Mesenchymal stem cell (in vitro differentiated cells and primary cell): ENCODE measurements at regions not wholly inside any gene's neighbourhood (a gene's known extent, or its start where the extent isn't known, plus 50 kb on each side); places are given as distances from the start of the nearest gene placed in this dataset.

Experiments used
- DNase-seq: peaks from one replicate; pipeline ENCODE4 v3.0.0-alpha.2; 2013
- H2AFZ ChIP-seq: one replicate; pipeline ENCODE4 v1.6.1; 2013; ENCODE audit warnings: low read depth, mild to moderate bottlenecking, control low read depth, inconsistent platforms, low read length, moderate library complexity
- H2AK5ac ChIP-seq: 2 replicates; pipeline ENCODE4 v1.6.1; 2013; ENCODE audit warnings: low read length, moderate library complexity, mild to moderate bottlenecking, inconsistent platforms; ENCODE audit not compliant: severe bottlenecking
- H2BK120ac ChIP-seq: one replicate; pipeline ENCODE4 v1.6.1; 2013; ENCODE audit warnings: low read depth, mild to moderate bottlenecking, inconsistent platforms, low read length, moderate library complexity
- H2BK12ac ChIP-seq, 2 experiments: one replicate each; pipeline ENCODE4 v1.6.1; 2013; ENCODE audit warnings: inconsistent platforms in 2 of 2, low read length in 2 of 2, mild to moderate bottlenecking in 2 of 2, moderate library complexity in 2 of 2, control low read depth in 1 of 2
- H2BK15ac ChIP-seq: one replicate; pipeline ENCODE4 v1.6.1; 2013; ENCODE audit warnings: mild to moderate bottlenecking, low read depth, inconsistent platforms; ENCODE audit not compliant: poor library complexity, severe bottlenecking
- H2BK5ac ChIP-seq: 2 replicates; pipeline ENCODE4 v1.6.1; 2013; ENCODE audit warnings: low read depth, mild to moderate bottlenecking, low read length, control low read depth, inconsistent platforms; ENCODE audit not compliant: poor library complexity, severe bottlenecking
- H3K14ac ChIP-seq, 2 experiments: one replicate each; pipeline ENCODE4 v1.6.1; 2013; ENCODE audit warnings: inconsistent platforms in 2 of 2, low read length in 2 of 2, control low read depth in 1 of 2, mild to moderate bottlenecking in 1 of 2, moderate library complexity in 1 of 2
- H3K18ac ChIP-seq, 2 experiments: one replicate each; pipeline ENCODE4 v1.6.1; 2013; ENCODE audit warnings: inconsistent platforms in 2 of 2, low read length in 2 of 2, control low read depth in 1 of 2, low read depth in 1 of 2, mild to moderate bottlenecking in 1 of 2
- H3K23ac ChIP-seq, 2 experiments: one replicate each; pipeline ENCODE4 v1.6.1; 2013; ENCODE audit warnings: inconsistent platforms in 2 of 2, low read length in 2 of 2, mild to moderate bottlenecking in 2 of 2, moderate library complexity in 2 of 2, control low read depth in 1 of 2
- H3K27ac ChIP-seq: 2 replicates; pipeline ENCODE4 v1.5.1; 2013; ENCODE audit warnings: mild to moderate bottlenecking, moderate library complexity, low read length, control low read depth, inconsistent platforms; ENCODE audit not compliant: poor library complexity, severe bottlenecking
- H3K27me3 ChIP-seq, 2 experiments: 2 replicates each; pipeline versions ENCODE4 v1.6.1 to v1.7.0; 2013; ENCODE audit warnings: low read length in 2 of 2, mild to moderate bottlenecking in 2 of 2, moderate library complexity in 2 of 2, control low read depth in 1 of 2, inconsistent platforms in 1 of 2; ENCODE audit not compliant: control insufficient read depth in 1 of 2, insufficient read depth in 1 of 2
- H3K36me3 ChIP-seq, 2 experiments: 2 replicates each; pipeline versions ENCODE4 v1.6.1 to v1.7.0; 2013; ENCODE audit warnings: low read length in 2 of 2, control low read depth in 1 of 2, inconsistent platforms in 1 of 2, low read depth in 1 of 2, mild to moderate bottlenecking in 1 of 2; ENCODE audit not compliant: insufficient read depth in 2 of 2, control insufficient read depth in 1 of 2
- H3K4ac ChIP-seq, 2 experiments: one replicate each; pipeline ENCODE4 v1.6.1; 2013; ENCODE audit warnings: inconsistent platforms in 2 of 2, low read length in 2 of 2, mild to moderate bottlenecking in 2 of 2, moderate library complexity in 2 of 2, control low read depth in 1 of 2, low read depth in 1 of 2
- H3K4me1 ChIP-seq: 2 replicates; pipeline ENCODE4 v1.6.1; 2013; ENCODE audit warnings: low read depth, low read length, control low read depth; ENCODE audit not compliant: control insufficient read depth, insufficient read depth
- H3K4me2 ChIP-seq: 2 replicates; pipeline ENCODE4 v1.6.1; 2013; ENCODE audit warnings: low read length, mild to moderate bottlenecking, inconsistent platforms; ENCODE audit not compliant: poor library complexity, severe bottlenecking
- H3K4me3 ChIP-seq, 2 experiments: 2 replicates each; pipeline versions ENCODE4 v1.5.1 to v1.7.0; 2013; ENCODE audit warnings: low read length in 2 of 2, mild to moderate bottlenecking in 2 of 2, control low read depth in 1 of 2, low read depth in 1 of 2; ENCODE audit not compliant: insufficient read depth in 1 of 2
- H3K79me1 ChIP-seq: replicated peaks from 2 replicates; pipeline ENCODE4 v1.6.1; 2013; ENCODE audit warnings: mild to moderate bottlenecking, control low read depth, low read length, inconsistent platforms; ENCODE audit not compliant: poor library complexity, severe bottlenecking
- H3K9ac ChIP-seq: 2 replicates; pipeline ENCODE4 v1.7.0; 2013; ENCODE audit warnings: mild to moderate bottlenecking, low read length, moderate library complexity
- H3K9me3 ChIP-seq: 2 replicates; pipeline ENCODE4 v1.7.0; 2013; ENCODE audit warnings: mild to moderate bottlenecking, low read length; ENCODE audit not compliant: control insufficient read depth
- H4K8ac ChIP-seq: one replicate; pipeline ENCODE4 v1.6.1; 2013; ENCODE audit warnings: inconsistent platforms, mild to moderate bottlenecking, low read length, moderate library complexity
- H4K91ac ChIP-seq: one replicate; pipeline ENCODE4 v1.6.1; 2013; ENCODE audit warnings: mild to moderate bottlenecking, low read length, inconsistent platforms
- WGBS: methylation state at CpG from one replicate; pipeline ENCODE4 v1.1.7; 2013; ENCODE audit warnings: mixed read lengths; 5-methylcytosine and 5-hydroxymethylcytosine counted together

- Histone ChIP-seq H4K91ac (no peak overlapping the region), H3K4ac (no peak overlapping the region), H2AK5ac (no peak overlapping the region), H3K4me2 (no peak overlapping the region), H3K14ac (no peak overlapping the region), H3K27ac (no peak overlapping the region), H3K18ac (no peak overlapping the region), H2AFZ (no peak overlapping the region), H3K9me3 (peaks cover 3% of the 10 kb centered on the region), H3K79me1 (no peaks in the 10 kb centered on the region), H2BK12ac (no peak overlapping the region), H3K9ac (no peak overlapping the region), H2BK15ac (no peak overlapping the region), H2BK120ac (no peak overlapping the region), H3K27me3 (no peaks in the 10 kb centered on the region), H3K4me1 (no peaks in the 10 kb centered on the region), H3K23ac (no peak overlapping the region), H4K8ac (no peak overlapping the region), H3K36me3 (no peaks in the 10 kb centered on the region), H3K4me3 (no peak overlapping the region), H2BK5ac (no peak overlapping the region)
- no peak for DNase-seq
- WGBS = 95% methylated on average over 1 of the region's 1 CpG
These were observed 950.3 kb downstream of the TSN start for GRCh38 chr2:122705746-122706145.

- Histone ChIP-seq H3K27me3 (no peaks in the 10 kb centered on the region), H2BK120ac (no peak overlapping the region), H3K18ac (no peak overlapping the region), H4K91ac (no peak overlapping the region), H3K27ac (peak overlapping the region; percentile 29), H3K9ac (no peak overlapping the region), H3K23ac (no peak overlapping the region), H3K14ac (no peak overlapping the region), H2AFZ (no peak overlapping the region), H2AK5ac (no peak overlapping the region), H2BK12ac (no peak overlapping the region), H3K4me2 (no peak overlapping the region), H3K4ac (no peak overlapping the region), H3K4me3 (no peak overlapping the region), H3K9me3 (peaks cover 6% of the 10 kb centered on the region), H2BK5ac (no peak overlapping the region), H2BK15ac (no peak overlapping the region), H4K8ac (no peak overlapping the region), H3K4me1 (no peaks in the 10 kb centered on the region), H3K79me1 (no peaks in the 10 kb centered on the region), H3K36me3 (no peaks in the 10 kb centered on the region)
- DNase-seq = no peak
- WGBS = 66% methylated on average over 3 of the region's 3 CpGs
These were observed 951.3 kb downstream of the TSN start for GRCh38 chr2:122706757-122707223.

- Histone ChIP-seq H3K27ac (peak overlapping the region; percentile 29), H3K4me3 (no peak overlapping the region), H4K8ac (no peak overlapping the region), H2BK5ac (no peak overlapping the region), H2AFZ (no peak overlapping the region), H2BK15ac (no peak overlapping the region), H2BK12ac (no peak overlapping the region), H3K4ac (no peak overlapping the region), H3K9me3 (peaks cover 6% of the 10 kb centered on the region), H3K14ac (no peak overlapping the region), H3K4me1 (no peaks in the 10 kb centered on the region), H3K23ac (no peak overlapping the region), H3K18ac (no peak overlapping the region), H3K36me3 (no peaks in the 10 kb centered on the region), H3K9ac (no peak overlapping the region), H4K91ac (no peak overlapping the region), H2BK120ac (no peak overlapping the region), H3K27me3 (no peaks in the 10 kb centered on the region), H3K79me1 (no peaks in the 10 kb centered on the region), H3K4me2 (no peak overlapping the region), H2AK5ac (no peak overlapping the region)
- 100% methylated on average over 1 of the region's 1 CpG for WGBS
- DNase-seq = no peak
These were observed 951.9 kb downstream of the TSN start for GRCh38 chr2:122707224-122707824.

- Histone ChIP-seq H3K27ac (no peak overlapping the region), H3K18ac (no peak overlapping the region), H4K8ac (no peak overlapping the region), H3K9ac (no peak overlapping the region), H3K23ac (no peak overlapping the region), H3K14ac (no peak overlapping the region), H3K4me1 (no peaks in the 10 kb centered on the region), H3K9me3 (peaks cover 23% of the 10 kb centered on the region), H2BK5ac (no peak overlapping the region), H2BK15ac (no peak overlapping the region), H3K4ac (no peak overlapping the region), H3K27me3 (no peaks in the 10 kb centered on the region), H3K79me1 (no peaks in the 10 kb centered on the region), H3K4me3 (no peak overlapping the region), H2AK5ac (no peak overlapping the region), H4K91ac (no peak overlapping the region), H3K36me3 (no peaks in the 10 kb centered on the region), H2BK120ac (no peak overlapping the region), H3K4me2 (no peak overlapping the region), H2AFZ (no peak overlapping the region), H2BK12ac (no peak overlapping the region)
- DNase-seq = no peak
- WGBS = 88% methylated on average over 6 of the region's 6 CpGs
These were observed 954.6 kb downstream of the TSN start for GRCh38 chr2:122710049-122710448.
